Osteoblast (primary cell): ENCODE measurements at regions not wholly inside any gene's neighbourhood (a gene's known extent, or its start where the extent isn't known, plus 50 kb on each side); places are given as distances from the start of the nearest gene placed in this dataset.

ENCODE experiments used
- DNase-seq: peaks from one replicate; pipeline ENCODE4 v3.0.0; 2011; ENCODE audit warnings: low spot score, mixed read lengths; ENCODE audit not compliant: insufficient read length; ENCODE audit errors: missing footprints
- H2AFZ ChIP-seq: 2 replicates; pipeline ENCODE4 v1.6.0; 2011; ENCODE audit warnings: mild to moderate bottlenecking, low read length
- H3K27ac ChIP-seq: 2 replicates; pipeline ENCODE4 v1.5.1; 2011; ENCODE audit warnings: mild to moderate bottlenecking, low read depth, low read length, moderate library complexity
- H3K27me3 ChIP-seq: 2 replicates; pipeline ENCODE4 v1.6.0; 2012; ENCODE audit warnings: mild to moderate bottlenecking, control low read depth, inconsistent platforms, low read length, moderate library complexity; ENCODE audit not compliant: insufficient read depth
- H3K36me3 ChIP-seq: 2 replicates; pipeline ENCODE4 v1.5.1; 2011; ENCODE audit warnings: mild to moderate bottlenecking, low read length, control low read depth, moderate library complexity; ENCODE audit not compliant: insufficient read depth
- H3K4me1 ChIP-seq: 2 replicates; pipeline ENCODE4 v1.5.1; 2011; ENCODE audit warnings: mild to moderate bottlenecking, low read length, control low read depth, moderate library complexity; ENCODE audit not compliant: insufficient read depth
- H3K4me2 ChIP-seq: 2 replicates; pipeline ENCODE4 v1.6.0; 2011; ENCODE audit warnings: mild to moderate bottlenecking, low read length; ENCODE audit not compliant: insufficient read depth
- H3K4me3 ChIP-seq: fragments of 200-600 bp; sonication (generic); 3 replicates; pipeline ENCODE4 v1.5.1; 2012; ENCODE audit warnings: mild to moderate bottlenecking, low read length, inconsistent platforms; ENCODE audit not compliant: insufficient read depth
- H3K79me2 ChIP-seq: 2 replicates; pipeline ENCODE4 v1.6.0; 2012; ENCODE audit warnings: mild to moderate bottlenecking, low read length, control low read depth, inconsistent platforms; ENCODE audit not compliant: insufficient read depth
- H3K9me3 ChIP-seq: 2 replicates; pipeline ENCODE4 v1.5.1; 2011; ENCODE audit warnings: low read depth, low read length, control low read depth
- H4K20me1 ChIP-seq: 2 replicates; pipeline ENCODE4 v1.6.0; 2012; ENCODE audit warnings: mild to moderate bottlenecking, low read length, control low read depth; ENCODE audit not compliant: insufficient read depth
- TF ChIP-seq, protein P1 (sequence below): IDR thresholded peaks from 2 replicates; pipeline ENCODE4 v1.5.1; 2011; ENCODE audit warnings: mild to moderate bottlenecking, low read depth, low read length, moderate library complexity; ENCODE audit errors: extremely low read depth

DNA sequence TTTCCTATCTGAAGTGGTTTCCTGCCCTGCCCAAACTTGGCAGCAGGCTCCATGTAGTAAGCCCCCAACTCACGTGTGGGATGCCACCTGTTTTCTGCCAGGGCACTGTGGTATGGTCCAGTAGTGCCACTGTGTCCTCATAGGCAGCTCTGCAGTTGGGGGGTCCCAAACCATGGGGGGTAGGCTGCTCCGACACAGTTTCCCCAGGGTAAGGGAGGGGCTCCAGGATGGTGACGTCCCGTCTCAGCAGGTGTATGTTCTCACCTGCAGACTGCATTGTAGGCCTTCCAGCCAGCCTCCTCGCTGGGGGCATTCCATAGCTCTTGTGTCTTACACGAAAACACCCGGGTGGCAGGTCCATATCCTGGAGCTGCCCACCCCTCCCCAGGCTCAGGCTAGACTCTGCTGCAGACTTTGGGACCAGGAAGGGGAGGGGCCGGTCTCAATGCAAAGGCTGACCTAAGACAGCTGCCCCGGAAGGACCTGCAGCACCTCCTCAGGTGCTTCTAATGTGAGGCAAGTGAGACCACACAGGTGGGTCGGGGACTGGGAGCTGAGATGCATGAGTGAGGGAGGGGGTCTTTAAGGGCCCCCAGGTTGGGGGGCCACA, 330.5 kb upstream of the IRX4 start:
- TF ChIP-seq, protein P1, sequence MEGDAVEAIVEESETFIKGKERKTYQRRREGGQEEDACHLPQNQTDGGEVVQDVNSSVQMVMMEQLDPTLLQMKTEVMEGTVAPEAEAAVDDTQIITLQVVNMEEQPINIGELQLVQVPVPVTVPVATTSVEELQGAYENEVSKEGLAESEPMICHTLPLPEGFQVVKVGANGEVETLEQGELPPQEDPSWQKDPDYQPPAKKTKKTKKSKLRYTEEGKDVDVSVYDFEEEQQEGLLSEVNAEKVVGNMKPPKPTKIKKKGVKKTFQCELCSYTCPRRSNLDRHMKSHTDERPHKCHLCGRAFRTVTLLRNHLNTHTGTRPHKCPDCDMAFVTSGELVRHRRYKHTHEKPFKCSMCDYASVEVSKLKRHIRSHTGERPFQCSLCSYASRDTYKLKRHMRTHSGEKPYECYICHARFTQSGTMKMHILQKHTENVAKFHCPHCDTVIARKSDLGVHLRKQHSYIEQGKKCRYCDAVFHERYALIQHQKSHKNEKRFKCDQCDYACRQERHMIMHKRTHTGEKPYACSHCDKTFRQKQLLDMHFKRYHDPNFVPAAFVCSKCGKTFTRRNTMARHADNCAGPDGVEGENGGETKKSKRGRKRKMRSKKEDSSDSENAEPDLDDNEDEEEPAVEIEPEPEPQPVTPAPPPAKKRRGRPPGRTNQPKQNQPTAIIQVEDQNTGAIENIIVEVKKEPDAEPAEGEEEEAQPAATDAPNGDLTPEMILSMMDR, result no peak
- H3K36me3 ChIP-seq, result no peaks in the 10 kb centered on the region
- no peaks in the 10 kb centered on the region for H3K27me3 ChIP-seq
- no peak overlapping the region for H2AFZ ChIP-seq
- H3K4me3 ChIP-seq, result no peak overlapping the region
- no peak overlapping the region for H3K4me2 ChIP-seq
- no peaks in the 10 kb centered on the region for H3K79me2 ChIP-seq
- no peaks in the 10 kb centered on the region for H3K9me3 ChIP-seq
- no peaks in the 10 kb centered on the region for H4K20me1 ChIP-seq
- H3K4me1 ChIP-seq, result no peaks in the 10 kb centered on the region
- DNase-seq, result no peak
- H3K27ac ChIP-seq, result no peak overlapping the region

DNA sequence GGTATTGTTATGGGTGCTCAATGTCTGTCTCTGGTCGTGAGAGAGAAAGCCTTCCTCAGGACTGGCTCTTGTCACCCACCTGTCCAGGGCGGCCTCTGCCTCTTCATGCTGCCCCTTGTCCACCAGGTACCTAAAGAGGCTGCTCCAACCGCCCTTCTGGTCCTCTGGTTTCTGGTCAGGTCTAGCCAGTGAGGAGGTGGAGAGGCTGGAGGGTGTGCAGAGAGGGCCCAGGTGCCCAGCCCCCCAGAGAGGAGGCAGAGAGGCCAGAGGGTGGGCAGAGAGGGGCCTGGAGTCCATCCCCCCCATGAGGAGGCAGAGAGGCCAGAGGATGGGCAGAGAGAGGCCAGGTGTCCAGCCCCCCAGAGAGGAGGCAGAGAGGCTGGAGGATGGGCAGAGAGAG, 329.8 kb upstream of the IRX4 start:
- Histone ChIP-seq H3K4me3 (no peak overlapping the region), H4K20me1 (no peaks in the 10 kb centered on the region), H2AFZ (no peak overlapping the region), H3K9me3 (no peaks in the 10 kb centered on the region), H3K27ac (no peak overlapping the region), H3K36me3 (no peaks in the 10 kb centered on the region), H3K4me1 (no peaks in the 10 kb centered on the region), H3K79me2 (no peaks in the 10 kb centered on the region), H3K27me3 (no peaks in the 10 kb centered on the region), H3K4me2 (no peak overlapping the region)
- TF ChIP-seq, protein P1, result no peak
- no peak for DNase-seq

DNA sequence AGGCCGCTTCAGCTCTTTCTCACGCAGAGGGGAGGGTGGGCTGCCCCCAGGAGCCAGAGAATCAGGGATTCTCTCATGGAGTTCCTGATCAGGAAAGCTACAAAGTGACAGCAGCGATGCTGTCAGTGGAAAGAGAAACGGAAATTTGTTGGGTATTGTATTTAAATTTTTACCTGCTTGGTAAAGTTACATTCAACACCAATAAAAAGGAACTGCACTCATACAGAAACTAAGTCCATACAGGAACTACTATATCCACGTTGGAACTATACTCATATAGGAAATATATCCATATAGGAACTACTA, 325.5 kb upstream of the IRX4 start:
- Histone ChIP-seq H4K20me1 (no peaks in the 10 kb centered on the region), H3K27ac (no peak overlapping the region), H3K27me3 (no peaks in the 10 kb centered on the region), H3K36me3 (no peaks in the 10 kb centered on the region), H3K9me3 (no peaks in the 10 kb centered on the region), H3K79me2 (no peaks in the 10 kb centered on the region), H3K4me2 (no peak overlapping the region), H3K4me3 (no peak overlapping the region), H2AFZ (no peak overlapping the region), H3K4me1 (no peaks in the 10 kb centered on the region)
- TF ChIP-seq, protein P1, result no peak
- DNase-seq, result no peak

DNA sequence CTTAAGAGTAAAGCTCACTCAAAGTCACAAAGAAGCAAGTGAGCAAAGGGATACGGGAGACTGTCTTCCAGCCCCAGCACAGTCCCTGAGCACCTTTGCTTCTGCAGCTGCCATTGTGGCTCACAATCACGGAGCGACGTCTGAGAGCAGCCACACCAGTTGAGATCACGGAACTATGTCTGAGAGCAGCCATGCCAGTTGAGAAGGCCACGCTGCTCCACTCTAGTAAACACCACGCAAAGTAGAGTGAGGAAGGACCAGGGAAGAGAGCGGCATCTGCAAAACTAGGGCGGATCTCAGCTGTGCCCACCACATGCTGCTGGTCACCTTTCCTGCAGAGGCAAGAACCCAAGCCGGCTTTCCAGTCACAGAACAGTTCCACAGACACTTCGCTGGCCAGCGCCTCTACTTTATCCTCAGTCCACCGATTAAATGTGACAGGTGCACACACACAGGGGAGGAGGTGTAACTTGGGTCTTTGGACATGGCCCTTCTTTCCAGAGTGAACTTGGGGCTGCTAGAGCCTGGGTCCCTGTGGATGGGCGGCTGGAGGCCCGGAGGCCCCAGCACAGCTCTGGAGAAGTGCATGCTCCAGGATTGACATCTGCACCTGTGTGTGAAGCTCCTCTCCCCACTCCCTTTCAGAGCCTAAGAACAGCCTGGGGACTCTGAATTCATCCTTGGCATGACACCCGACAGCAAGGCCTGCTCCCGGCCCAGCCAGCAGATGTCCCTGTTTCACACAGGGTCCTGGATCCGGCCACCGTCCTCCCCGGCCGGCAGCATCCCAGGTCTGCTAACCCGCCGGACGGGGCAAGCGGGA, 324.9 kb upstream of the IRX4 start:
- H3K4me2 ChIP-seq, result no peak overlapping the region
- no peaks in the 10 kb centered on the region for H3K27me3 ChIP-seq
- TF ChIP-seq, protein P1, result no peak
- no peaks in the 10 kb centered on the region for H3K9me3 ChIP-seq
- no peaks in the 10 kb centered on the region for H3K79me2 ChIP-seq
- no peak for DNase-seq
- H2AFZ ChIP-seq, result no peak overlapping the region
- H3K36me3 ChIP-seq, result no peaks in the 10 kb centered on the region
- H3K4me1 ChIP-seq, result no peaks in the 10 kb centered on the region
- H3K27ac ChIP-seq, result no peak overlapping the region
- no peaks in the 10 kb centered on the region for H4K20me1 ChIP-seq
- H3K4me3 ChIP-seq, result no peak overlapping the region
